D721Med (cell line): ENCODE measurements at regions not wholly inside any gene's neighbourhood (a gene's known extent, or its start where the extent isn't known, plus 50 kb on each side); places are given as distances from the start of the nearest gene placed in this dataset.

Experiments used
- DNase-seq: peaks from one replicate; pipeline ENCODE4 v3.0.0; 2011; ENCODE audit warnings: low spot score; ENCODE audit not compliant: insufficient read length
- FAIRE-seq: peaks from 2 replicates; lab custom pipeline; 2011; peaks lifted over from hg19 to GRCh38; lab: Jason Lieb, UNC
- CTCF ChIP-seq: IDR thresholded peaks from 2 replicates; pipeline ENCODE4 v1.5.1; 2012; ENCODE audit warnings: mild to moderate bottlenecking, control low read depth; ENCODE audit not compliant: insufficient read depth; ENCODE audit errors: missing control alignments

- TF ChIP-seq CTCF = no peak
Observed at GRCh38 chr1:116270316-116271057, 102.6 kb upstream of the ATP1A1 start.

GRCh38 chr1:116273042-116273783 is 99.8 kb upstream of the ATP1A1 start:
- FAIRE-seq (no peak), DNase-seq (no peak)
- TF ChIP-seq CTCF = no peak

More at GRCh38 chr1:116270316-116271057, 102.6 kb upstream of the ATP1A1 start:
- no peak for FAIRE-seq
- no peak for DNase-seq

GRCh38 chr1:116276532-116276931 is 96.5 kb upstream of the ATP1A1 start:
- TF ChIP-seq CTCF = no peak
- DNase-seq = no peak
- FAIRE-seq = no peak

- no peak for DNase-seq
- no peak for TF ChIP-seq CTCF
- no peak for FAIRE-seq
Observed at GRCh38 chr1:116277840-116278540, 95.1 kb upstream of the ATP1A1 start.

- no peak for TF ChIP-seq CTCF
- FAIRE-seq (no peak), DNase-seq (no peak)
Observed at GRCh38 chr1:116278541-116278866, 94.5 kb upstream of the ATP1A1 start.

- no peak for FAIRE-seq
- no peak for TF ChIP-seq CTCF
- no peak for DNase-seq
Observed at GRCh38 chr1:116279715-116280114, 93.3 kb upstream of the ATP1A1 start.
